Nephron (organoid): ENCODE measurements at regions not wholly inside any gene's neighbourhood (a gene's known extent, or its start where the extent isn't known, plus 50 kb on each side); places are given as distances from the start of the nearest gene placed in this dataset.

ENCODE experiments used
- H3K27ac Mint-ChIP-seq, 3 experiments: 2 replicates each; pipeline ENCODE4 v1.8.0; 2020; ENCODE audit warnings: mixed read lengths in 3 of 3, mild to moderate bottlenecking in 2 of 3, moderate library complexity in 1 of 3
- H3K27me3 Mint-ChIP-seq: 2 replicates; pipeline ENCODE4 v1.8.0; 2021; ENCODE audit warnings: low read depth, mild to moderate bottlenecking, moderate library complexity, mixed read lengths
- H3K36me3 Mint-ChIP-seq: 2 replicates; pipeline ENCODE4 v1.8.0; 2020; ENCODE audit warnings: low read depth, mixed read lengths
- H3K4me1 Mint-ChIP-seq: 2 replicates; pipeline ENCODE4 v1.8.0; 2020; ENCODE audit warnings: mixed read lengths
- H3K4me3 Mint-ChIP-seq, 3 experiments: 2 replicates each; pipeline ENCODE4 v1.8.0; 2020; ENCODE audit warnings: mild to moderate bottlenecking in 3 of 3, mixed read lengths in 3 of 3, moderate library complexity in 2 of 3
- H3K9me3 Mint-ChIP-seq: 2 replicates; pipeline ENCODE4 v1.8.0; 2020; ENCODE audit warnings: mixed read lengths
- TF ChIP-seq, protein P1 (sequence below), 3 experiments: fragments of 200-600 bp; sonication (generic); IDR thresholded peaks; one replicate each; pipeline ENCODE4 v1.5.0; 2021; ENCODE audit warnings: antibody characterized with exemption in 3 of 3; ENCODE audit not compliant: unreplicated experiment in 3 of 3

DNA sequence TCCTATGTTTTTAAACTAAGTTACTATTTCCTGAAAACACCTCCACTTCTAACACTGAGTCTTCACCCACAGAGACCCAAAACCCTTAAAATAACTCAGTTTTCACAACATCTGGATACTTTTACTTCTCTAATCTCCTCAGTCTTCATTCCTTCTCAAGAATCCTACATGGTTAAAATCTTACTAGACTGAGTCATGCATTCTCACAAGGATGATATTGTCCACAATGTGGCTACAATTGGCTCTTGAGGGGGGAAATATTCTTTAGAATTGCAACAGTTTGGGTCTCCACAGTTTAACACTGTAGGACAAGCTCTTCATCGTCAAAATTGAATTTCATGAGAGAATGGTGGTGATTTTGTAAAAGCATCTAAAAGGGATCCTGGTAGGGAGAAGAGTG lies 397.1 kb downstream of the SLITRK5 start:
- H3K4me1 Mint-ChIP-seq = no peaks in the 10 kb centered on the region
- no peaks in the 10 kb centered on the region for H3K9me3 Mint-ChIP-seq
- H3K36me3 Mint-ChIP-seq = no peaks in the 10 kb centered on the region
- no peaks in the 10 kb centered on the region for H3K27me3 Mint-ChIP-seq
- no peak overlapping the region for H3K27ac Mint-ChIP-seq
- H3K4me3 Mint-ChIP-seq = no peak overlapping the region
- TF ChIP-seq, protein P1, sequence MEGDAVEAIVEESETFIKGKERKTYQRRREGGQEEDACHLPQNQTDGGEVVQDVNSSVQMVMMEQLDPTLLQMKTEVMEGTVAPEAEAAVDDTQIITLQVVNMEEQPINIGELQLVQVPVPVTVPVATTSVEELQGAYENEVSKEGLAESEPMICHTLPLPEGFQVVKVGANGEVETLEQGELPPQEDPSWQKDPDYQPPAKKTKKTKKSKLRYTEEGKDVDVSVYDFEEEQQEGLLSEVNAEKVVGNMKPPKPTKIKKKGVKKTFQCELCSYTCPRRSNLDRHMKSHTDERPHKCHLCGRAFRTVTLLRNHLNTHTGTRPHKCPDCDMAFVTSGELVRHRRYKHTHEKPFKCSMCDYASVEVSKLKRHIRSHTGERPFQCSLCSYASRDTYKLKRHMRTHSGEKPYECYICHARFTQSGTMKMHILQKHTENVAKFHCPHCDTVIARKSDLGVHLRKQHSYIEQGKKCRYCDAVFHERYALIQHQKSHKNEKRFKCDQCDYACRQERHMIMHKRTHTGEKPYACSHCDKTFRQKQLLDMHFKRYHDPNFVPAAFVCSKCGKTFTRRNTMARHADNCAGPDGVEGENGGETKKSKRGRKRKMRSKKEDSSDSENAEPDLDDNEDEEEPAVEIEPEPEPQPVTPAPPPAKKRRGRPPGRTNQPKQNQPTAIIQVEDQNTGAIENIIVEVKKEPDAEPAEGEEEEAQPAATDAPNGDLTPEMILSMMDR (IDR thresholded peaks at IDR 0.05; ENCODE audit: unreplicated experiment in 3 of 3) = no peak

DNA sequence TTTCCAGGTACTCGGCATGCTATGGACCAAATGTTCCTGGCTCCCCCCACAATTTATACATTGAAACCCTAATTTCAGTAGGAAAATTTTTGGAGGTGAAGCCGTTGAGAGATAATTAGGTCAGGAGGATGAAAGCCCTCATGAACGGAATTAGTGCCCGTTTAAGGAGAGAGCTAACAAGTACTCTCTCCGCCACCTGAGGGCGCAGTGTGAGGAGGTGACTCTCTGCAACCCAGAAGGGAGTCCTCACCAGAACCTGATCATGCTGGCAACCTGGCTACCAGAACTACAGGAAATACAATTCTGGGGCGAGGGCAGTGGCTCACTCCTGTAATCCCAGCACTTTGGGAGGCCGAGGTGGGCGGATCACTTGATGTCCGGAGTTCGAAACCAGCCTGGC lies 397.8 kb downstream of the SLITRK5 start:
- Mint-ChIP-seq H3K4me3 (no peak overlapping the region), H3K27ac (no peak overlapping the region), H3K27me3 (no peaks in the 10 kb centered on the region), H3K9me3 (no peaks in the 10 kb centered on the region), H3K4me1 (no peaks in the 10 kb centered on the region), H3K36me3 (no peaks in the 10 kb centered on the region)
- TF ChIP-seq, protein P1 (IDR thresholded peaks at IDR 0.05; ENCODE audit: unreplicated experiment in 3 of 3) = no peak

DNA sequence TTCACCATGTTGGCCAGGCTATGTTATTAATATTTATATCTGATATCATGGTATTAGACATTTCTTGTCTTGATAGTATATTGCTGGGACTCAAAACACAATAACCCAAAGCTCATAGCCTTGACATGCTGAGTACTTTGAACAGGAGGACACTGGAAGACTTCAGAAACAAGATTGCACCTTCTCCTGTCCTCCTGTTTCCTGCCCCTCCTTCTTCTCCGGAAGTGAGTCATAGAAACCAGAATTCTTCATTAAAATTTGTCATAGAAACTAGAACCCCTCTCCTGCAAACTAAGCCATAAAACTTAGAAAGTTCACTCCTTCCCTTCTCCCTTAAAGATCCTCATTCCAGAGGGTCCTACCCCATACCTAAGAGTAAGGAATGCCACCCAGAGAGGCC lies 400.2 kb downstream of the SLITRK5 start:
- H3K36me3 Mint-ChIP-seq = no peaks in the 10 kb centered on the region
- no peak overlapping the region for H3K4me3 Mint-ChIP-seq
- H3K4me1 Mint-ChIP-seq = no peaks in the 10 kb centered on the region
- no peaks in the 10 kb centered on the region for H3K9me3 Mint-ChIP-seq
- TF ChIP-seq, protein P1 (IDR thresholded peaks at IDR 0.05; ENCODE audit: unreplicated experiment in 3 of 3) = no peak
- H3K27me3 Mint-ChIP-seq = no peaks in the 10 kb centered on the region
- no peak overlapping the region for H3K27ac Mint-ChIP-seq

DNA sequence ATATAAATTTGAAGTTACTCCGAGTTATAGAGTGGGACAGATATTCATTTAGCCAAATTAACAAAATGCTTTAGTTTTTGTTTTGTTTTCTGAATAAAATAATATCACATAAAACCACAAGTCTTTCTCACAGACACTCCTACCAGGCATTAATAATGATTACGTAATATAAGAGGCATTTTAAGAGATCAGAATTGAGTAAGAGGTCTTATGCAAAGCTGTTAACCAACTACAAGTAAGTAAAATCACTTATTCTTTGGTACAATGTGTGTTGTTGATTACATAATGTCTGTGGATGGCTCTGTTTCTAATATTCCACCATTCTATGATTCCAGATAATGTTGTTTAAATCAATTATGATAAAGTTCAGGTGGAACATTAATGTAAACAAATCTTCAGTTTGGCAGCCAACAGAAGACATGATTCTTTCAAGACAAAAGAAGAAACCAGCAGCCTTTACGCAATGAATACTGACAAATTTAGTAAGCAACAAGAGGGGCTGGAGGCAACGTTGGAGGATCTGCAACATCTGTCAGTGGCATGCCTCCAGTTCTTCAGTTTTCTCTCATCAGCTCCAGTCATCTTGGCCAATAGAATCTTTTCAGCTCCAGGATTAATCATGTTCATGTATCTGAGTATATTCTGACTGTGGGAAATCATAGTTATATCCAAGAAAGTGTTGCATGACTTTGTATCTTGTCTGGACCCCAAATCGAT lies 403.8 kb downstream of the SLITRK5 start:
- Mint-ChIP-seq H3K4me1 (no peaks in the 10 kb centered on the region), H3K27me3 (no peaks in the 10 kb centered on the region), H3K27ac (no peak overlapping the region), H3K9me3 (no peaks in the 10 kb centered on the region), H3K4me3 (no peak overlapping the region), H3K36me3 (no peaks in the 10 kb centered on the region)
- TF ChIP-seq, protein P1 (IDR thresholded peaks at IDR 0.05; ENCODE audit: unreplicated experiment in 3 of 3) = no peak

DNA sequence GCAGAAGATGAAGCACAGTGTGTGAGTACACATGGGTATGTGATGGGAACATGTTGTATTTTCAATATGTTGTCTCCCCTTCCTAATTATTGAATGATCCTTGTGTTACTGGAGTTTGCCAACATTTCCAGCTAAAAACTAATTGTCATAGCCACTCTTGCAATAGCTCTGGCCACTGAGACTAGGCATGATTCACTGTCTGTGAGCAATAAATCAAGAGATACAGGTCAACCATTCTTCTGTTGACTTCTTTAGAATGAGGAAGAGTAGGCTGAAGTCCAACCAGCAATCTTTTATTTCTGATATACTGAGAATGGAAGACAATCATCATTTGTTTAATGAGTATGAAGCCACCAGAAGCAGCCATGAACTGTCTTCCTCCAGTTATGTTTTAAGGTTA lies 413.9 kb downstream of the SLITRK5 start:
- no peaks in the 10 kb centered on the region for H3K9me3 Mint-ChIP-seq
- no peaks in the 10 kb centered on the region for H3K27me3 Mint-ChIP-seq
- H3K27ac Mint-ChIP-seq = no peak overlapping the region
- TF ChIP-seq, protein P1 (IDR thresholded peaks at IDR 0.05; ENCODE audit: unreplicated experiment in 3 of 3) = no peak
- no peaks in the 10 kb centered on the region for H3K4me1 Mint-ChIP-seq
- no peaks in the 10 kb centered on the region for H3K36me3 Mint-ChIP-seq
- H3K4me3 Mint-ChIP-seq = no peak overlapping the region

DNA sequence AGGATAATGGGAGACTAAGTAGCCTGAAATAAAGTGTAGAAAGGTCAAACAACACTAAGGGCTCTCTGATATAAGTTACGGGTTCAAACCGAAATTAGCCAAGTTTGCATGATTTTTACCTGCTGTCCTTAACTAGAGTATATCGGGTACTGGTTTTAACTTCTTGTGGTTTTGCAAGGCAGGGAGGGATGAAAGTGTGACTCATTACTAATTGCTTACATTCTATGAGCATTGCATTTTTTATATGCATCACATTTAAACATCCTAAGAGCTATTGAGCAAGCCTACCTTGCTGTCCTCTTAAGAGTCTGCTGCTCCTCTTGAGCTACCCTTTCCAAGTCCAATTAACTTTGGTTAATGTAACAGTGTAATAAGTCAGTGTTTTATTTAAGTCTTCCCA lies 415.4 kb downstream of the SLITRK5 start:
- Mint-ChIP-seq H3K27me3 (no peaks in the 10 kb centered on the region), H3K4me1 (no peaks in the 10 kb centered on the region)

More for the DNA sequence above, 415.4 kb downstream of the SLITRK5 start:
- Mint-ChIP-seq H3K9me3 (no peaks in the 10 kb centered on the region), H3K4me3 (no peak overlapping the region), H3K36me3 (no peaks in the 10 kb centered on the region), H3K27ac (no peak overlapping the region)
- TF ChIP-seq, protein P1 (IDR thresholded peaks at IDR 0.05; ENCODE audit: unreplicated experiment in 3 of 3) = no peak
